GM12878 (cell line): ENCODE measurements at regions not wholly inside any gene's neighbourhood (a gene's known extent, or its start where the extent isn't known, plus 50 kb on each side); places are given as distances from the start of the nearest gene placed in this dataset.

ENCODE experiments used
- ATAC-seq: fragments of 200-7000 bp; cut with Tn5 transposase; 3 replicates; pipeline ENCODE4 v1.9.1; 2020; ENCODE audit warnings: mild to moderate bottlenecking, moderate library complexity
- BruUV-seq: library from RNA; stranded (reverse); fragments of 400-500 nt; replicated peaks from 2 replicates; lab custom pipeline; 2021; lab: Mats Ljungman, UMichigan
- CTCF ChIA-PET: fragments of 300-600 bp; sonication (Branson Sonifier 250); formaldehyde crosslinking; extraction: SDS; loops from one replicate; lab custom pipeline; 2021; ENCODE audit warnings: inconsistent platforms; lab: Yijun Ruan, JAX
- POLR2A ChIA-PET: fragments of 350-600 bp; formaldehyde crosslinking; extraction: SDS; loops from one replicate; lab custom pipeline; 2021; ENCODE audit warnings: inconsistent platforms; lab: Charles Lee
- RAD21 ChIA-PET: fragments of 300-600 bp; sonication (Branson Sonifier 250); formaldehyde crosslinking; loops from one replicate; lab custom pipeline; 2023; ENCODE audit warnings: antibody characterized with exemption; ENCODE audit not compliant: unreplicated experiment; lab: Charles Lee
- SMC1A ChIA-PET: fragments of 300-600 bp; sonication (Branson Sonifier 250); formaldehyde crosslinking; loops from one replicate; lab custom pipeline; 2023; ENCODE audit not compliant: unreplicated experiment, uncharacterized antibody; lab: Charles Lee
- DNase-seq: peaks from one replicate; pipeline ENCODE4 v3.0.0-alpha.2; 2011; ENCODE audit warnings: low read depth, low spot score
- FAIRE-seq: peaks from 3 replicates; lab custom pipeline; 2011; peaks lifted over from hg19 to GRCh38; lab: Jason Lieb, UNC
- H2AFZ ChIP-seq: 2 replicates; pipeline ENCODE4 v1.6.0; 2011; ENCODE audit warnings: low read depth, low read length, control low read depth; ENCODE audit not compliant: control insufficient read depth
- H3K27ac ChIP-seq: 2 replicates; pipeline ENCODE4 v1.5.1; 2011; ENCODE audit warnings: control low read depth; ENCODE audit not compliant: control insufficient read depth, insufficient read depth
- H3K27me3 ChIP-seq, 2 experiments: replicated peaks in 1 of 2; 2 replicates each; pipeline versions ENCODE4 v1.6.0 to v1.6.1; 2011; ENCODE audit warnings: low read length in 1 of 2; ENCODE audit not compliant: control insufficient read depth in 2 of 2, insufficient read depth in 2 of 2
- H3K36me3 ChIP-seq, 2 experiments: 2 replicates each; pipeline ENCODE4 v1.5.1; 2011; ENCODE audit warnings: low read length in 1 of 2; ENCODE audit not compliant: control insufficient read depth in 2 of 2, insufficient read depth in 2 of 2
- H3K4me1 ChIP-seq: 2 replicates; pipeline ENCODE4 v1.6.1; 2011; ENCODE audit warnings: mild to moderate bottlenecking, low read length, moderate library complexity, mixed read lengths; ENCODE audit not compliant: control insufficient read depth, insufficient read depth
- H3K4me2 ChIP-seq: 2 replicates; pipeline ENCODE4 v1.6.0; 2011; ENCODE audit warnings: control low read depth; ENCODE audit not compliant: control insufficient read depth, insufficient read depth
- H3K4me3 ChIP-seq: fragments of 200-600 bp; sonication (generic); 2 replicates; pipeline ENCODE4 v1.5.1; 2016
- H3K79me2 ChIP-seq: 2 replicates; pipeline ENCODE4 v1.6.0; 2011; ENCODE audit warnings: low read length; ENCODE audit not compliant: control insufficient read depth, insufficient read depth
- H3K9ac ChIP-seq: 2 replicates; pipeline ENCODE4 v1.8.0; 2011; ENCODE audit warnings: low read length, control low read depth, mixed read lengths; ENCODE audit not compliant: control insufficient read depth, insufficient read depth
- H3K9me3 ChIP-seq: replicated peaks from 3 replicates; pipeline ENCODE4 v1.5.1; 2011; ENCODE audit warnings: mild to moderate bottlenecking, low read length; ENCODE audit not compliant: control insufficient read depth, insufficient read depth
- H4K20me1 ChIP-seq: 2 replicates; pipeline ENCODE4 v1.6.0; 2011; ENCODE audit not compliant: control insufficient read depth, insufficient read depth
- ATF7 ChIP-seq: fragments of 450-650 bp; IDR thresholded peaks from 2 replicates; pipeline ENCODE4 v1.6.1; 2016; ENCODE audit warnings: low read depth, mild to moderate bottlenecking
- DPF2 ChIP-seq: fragments of 450-650 bp; IDR thresholded peaks from 2 replicates; pipeline ENCODE4 v1.6.1; 2017; ENCODE audit warnings: mild to moderate bottlenecking
- FOS ChIP-seq: IDR thresholded peaks from 3 replicates; pipeline ENCODE4 v1.6.1; 2011; ENCODE audit warnings: borderline replicate concordance; ENCODE audit not compliant: insufficient read length; ENCODE audit errors: extremely low read depth
- HDGF ChIP-seq: fragments of 450-650 bp; IDR thresholded peaks from 2 replicates; pipeline ENCODE4 v1.6.1; 2016; ENCODE audit warnings: antibody characterized with exemption
- JUNB ChIP-seq: IDR thresholded peaks from 2 replicates; pipeline ENCODE4 v1.6.1; 2016; ENCODE audit warnings: antibody characterized with exemption, mild to moderate bottlenecking
- KLF5 ChIP-seq: fragments of 450-650 bp; IDR thresholded peaks from 2 replicates; pipeline ENCODE4 v1.6.1; 2014; ENCODE audit warnings: mild to moderate bottlenecking; ENCODE audit not compliant: partially characterized antibody
- LARP7 ChIP-seq: fragments of 450-650 bp; IDR thresholded peaks from 2 replicates; pipeline ENCODE4 v1.6.1; 2017; ENCODE audit warnings: mild to moderate bottlenecking
- PAX8 ChIP-seq: fragments of 450-650 bp; IDR thresholded peaks from 2 replicates; pipeline ENCODE4 v1.6.1; 2017; ENCODE audit warnings: mild to moderate bottlenecking, moderate library complexity
- POU2F2 ChIP-seq: IDR thresholded peaks from 3 replicates; pipeline ENCODE4 v1.6.1; 2011; ENCODE audit warnings: low read depth, mild to moderate bottlenecking, low read length, borderline replicate concordance
- RELA ChIP-seq: fragments of 450-650 bp; IDR thresholded peaks from 2 replicates; pipeline ENCODE4 v1.8.0; 2014; ENCODE audit warnings: borderline replicate concordance; ENCODE audit not compliant: partially characterized antibody
- STAT3 ChIP-seq: IDR thresholded peaks from 2 replicates; pipeline ENCODE4 v1.6.1; 2011; ENCODE audit warnings: low read depth, low read length, improper control_type of control experiment
- TBL1XR1 ChIP-seq: IDR thresholded peaks from 2 replicates; pipeline ENCODE4 v1.6.1; 2012; ENCODE audit warnings: low read depth, low read length, improper control_type of control experiment
- ZZZ3 ChIP-seq: IDR thresholded peaks from 2 replicates; pipeline ENCODE4 v1.6.1; 2011; ENCODE audit warnings: low read depth; ENCODE audit not compliant: control insufficient read depth, insufficient read length
- WGBS: methylation state at CpG from one replicate; pipeline ENCODE4 v1.1.6; 2016; ENCODE audit warnings: low lambda C conversion rate; ENCODE audit not compliant: insufficient replicate concordance, insufficient coverage; ENCODE audit errors: missing lambda C conversion rate; 5-methylcytosine and 5-hydroxymethylcytosine counted together
- in situ Hi-C: fragments of 300-500 bp; cut with MboI; formaldehyde crosslinking; loops from 9 replicates; pipeline ENCODE4 v1.14.3; 2018; ENCODE audit warnings: mixed read lengths
- intact Hi-C: fragments of 100-400 bp; cut with micrococcal nuclease; formaldehyde crosslinking; loops from one replicate; pipeline ENCODE4 v1.14.2; 2022; ENCODE audit not compliant: unreplicated experiment
- TF ChIP-seq, protein P1 (sequence below): fragments of 450-650 bp; IDR thresholded peaks from 2 replicates; pipeline ENCODE4 v1.6.1; 2017; ENCODE audit warnings: low read depth, mild to moderate bottlenecking, moderate library complexity
- TF ChIP-seq, protein P2 (sequence below): fragments of 450-650 bp; formaldehyde crosslinking; IDR thresholded peaks from 2 replicates; pipeline ENCODE4 v1.5.0; 2022; ENCODE audit warnings: mild to moderate bottlenecking, missing genetic modification characterization
- TF ChIP-seq, protein P3 (sequence below): fragments of 450-650 bp; IDR thresholded peaks from 2 replicates; pipeline ENCODE4 v1.6.1; 2017; ENCODE audit warnings: mild to moderate bottlenecking, low read depth, inconsistent platforms; ENCODE audit not compliant: poor library complexity, severe bottlenecking
- TF ChIP-seq, protein P4 (sequence below): IDR thresholded peaks from 2 replicates; pipeline ENCODE4 v1.6.1; 2011; ENCODE audit warnings: borderline replicate concordance, low read depth, mild to moderate bottlenecking, moderate library complexity, low read length; ENCODE audit not compliant: insufficient read depth, poor library complexity, severe bottlenecking

DNA sequence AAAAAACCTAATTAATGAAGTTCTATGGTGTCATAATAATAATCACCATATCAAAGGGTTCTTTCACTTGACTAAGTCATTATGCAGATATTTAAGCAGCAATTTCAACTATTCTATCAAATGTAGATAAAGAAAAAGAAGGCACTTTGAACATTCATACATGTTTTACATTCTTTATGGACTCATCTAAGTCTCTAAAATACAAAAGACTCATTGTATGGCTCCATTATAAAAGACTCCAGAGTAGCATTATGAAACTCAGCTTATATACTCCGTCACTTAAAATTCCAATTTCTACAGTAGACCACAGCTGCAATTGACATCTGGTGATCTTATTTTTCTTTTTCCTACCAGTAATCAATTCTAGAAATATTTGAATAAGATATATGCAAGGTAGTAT lies 173.5 kb upstream of the KIF2B start (continued):
- TF ChIP-seq, protein P1, sequence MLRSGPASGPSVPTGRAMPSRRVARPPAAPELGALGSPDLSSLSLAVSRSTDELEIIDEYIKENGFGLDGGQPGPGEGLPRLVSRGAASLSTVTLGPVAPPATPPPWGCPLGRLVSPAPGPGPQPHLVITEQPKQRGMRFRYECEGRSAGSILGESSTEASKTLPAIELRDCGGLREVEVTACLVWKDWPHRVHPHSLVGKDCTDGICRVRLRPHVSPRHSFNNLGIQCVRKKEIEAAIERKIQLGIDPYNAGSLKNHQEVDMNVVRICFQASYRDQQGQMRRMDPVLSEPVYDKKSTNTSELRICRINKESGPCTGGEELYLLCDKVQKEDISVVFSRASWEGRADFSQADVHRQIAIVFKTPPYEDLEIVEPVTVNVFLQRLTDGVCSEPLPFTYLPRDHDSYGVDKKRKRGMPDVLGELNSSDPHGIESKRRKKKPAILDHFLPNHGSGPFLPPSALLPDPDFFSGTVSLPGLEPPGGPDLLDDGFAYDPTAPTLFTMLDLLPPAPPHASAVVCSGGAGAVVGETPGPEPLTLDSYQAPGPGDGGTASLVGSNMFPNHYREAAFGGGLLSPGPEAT, result no peak
- no peak for TF ChIP-seq JUNB
- TF ChIP-seq PAX8, result no peak
- TF ChIP-seq, protein P2, sequence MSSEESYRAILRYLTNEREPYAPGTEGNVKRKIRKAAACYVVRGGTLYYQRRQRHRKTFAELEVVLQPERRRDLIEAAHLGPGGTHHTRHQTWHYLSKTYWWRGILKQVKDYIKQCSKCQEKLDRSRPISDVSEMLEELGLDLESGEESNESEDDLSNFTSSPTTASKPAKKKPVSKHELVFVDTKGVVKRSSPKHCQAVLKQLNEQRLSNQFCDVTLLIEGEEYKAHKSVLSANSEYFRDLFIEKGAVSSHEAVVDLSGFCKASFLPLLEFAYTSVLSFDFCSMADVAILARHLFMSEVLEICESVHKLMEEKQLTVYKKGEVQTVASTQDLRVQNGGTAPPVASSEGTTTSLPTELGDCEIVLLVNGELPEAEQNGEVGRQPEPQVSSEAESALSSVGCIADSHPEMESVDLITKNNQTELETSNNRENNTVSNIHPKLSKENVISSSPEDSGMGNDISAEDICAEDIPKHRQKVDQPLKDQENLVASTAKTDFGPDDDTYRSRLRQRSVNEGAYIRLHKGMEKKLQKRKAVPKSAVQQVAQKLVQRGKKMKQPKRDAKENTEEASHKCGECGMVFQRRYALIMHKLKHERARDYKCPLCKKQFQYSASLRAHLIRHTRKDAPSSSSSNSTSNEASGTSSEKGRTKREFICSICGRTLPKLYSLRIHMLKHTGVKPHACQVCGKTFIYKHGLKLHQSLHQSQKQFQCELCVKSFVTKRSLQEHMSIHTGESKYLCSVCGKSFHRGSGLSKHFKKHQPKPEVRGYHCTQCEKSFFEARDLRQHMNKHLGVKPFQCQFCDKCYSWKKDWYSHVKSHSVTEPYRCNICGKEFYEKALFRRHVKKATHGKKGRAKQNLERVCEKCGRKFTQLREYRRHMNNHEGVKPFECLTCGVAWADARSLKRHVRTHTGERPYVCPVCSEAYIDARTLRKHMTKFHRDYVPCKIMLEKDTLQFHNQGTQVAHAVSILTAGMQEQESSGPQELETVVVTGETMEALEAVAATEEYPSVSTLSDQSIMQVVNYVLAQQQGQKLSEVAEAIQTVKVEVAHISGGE (CRISPR knock-in tag), result no peak
- no peak for TF ChIP-seq POU2F2
- TF ChIP-seq ATF7, result no peak

DNA sequence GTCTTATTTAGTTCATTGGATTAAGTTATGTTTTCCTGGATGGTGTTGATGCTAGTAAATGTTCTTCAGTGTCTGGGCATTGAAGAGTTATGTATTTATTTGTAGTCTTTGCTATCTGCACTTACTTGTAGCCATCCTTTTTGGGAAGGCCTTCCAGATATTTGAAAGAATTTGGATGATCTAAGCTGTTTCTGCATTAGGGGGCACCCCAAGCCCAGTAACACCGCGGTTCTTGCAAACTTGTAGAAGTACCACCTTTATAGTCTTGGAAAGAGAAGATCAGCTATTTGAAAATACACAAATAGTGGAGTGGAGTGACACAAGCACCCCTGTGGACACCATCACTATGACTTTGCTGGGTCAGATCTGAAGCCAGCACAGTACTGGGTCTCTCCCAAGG lies 175.9 kb upstream of the KIF2B start:
- H3K27me3 ChIP-seq, result no peaks in the 10 kb centered on the region
- no peak for ATAC-seq
- H3K36me3 ChIP-seq, result no peaks in the 10 kb centered on the region
- no peaks in the 10 kb centered on the region for H4K20me1 ChIP-seq
- FAIRE-seq, result no peak
- intact Hi-C loops, result no loop called here
- DNase-seq, result no peak
- H3K9me3 ChIP-seq, result no peaks in the 10 kb centered on the region
- no peak overlapping the region for H2AFZ ChIP-seq
- in situ Hi-C loops, result no loop called here
- ChIA-PET CTCF (no interaction called here), SMC1A (no interaction called here), POLR2A (no interaction called here), RAD21 (no interaction called here)
- no peak overlapping the region for H3K9ac ChIP-seq
- WGBS, result 71% methylated on average over 2 of the region's 2 CpGs
- no peaks in the 10 kb centered on the region for H3K4me1 ChIP-seq
- BruUV-seq, result no TSS peak
- no peak overlapping the region for H3K4me2 ChIP-seq
- no peaks in the 10 kb centered on the region for H3K79me2 ChIP-seq
- no peak overlapping the region for H3K4me3 ChIP-seq
- H3K27ac ChIP-seq, result no peak overlapping the region
- no peak for TF ChIP-seq LARP7
- TF ChIP-seq, protein P3, sequence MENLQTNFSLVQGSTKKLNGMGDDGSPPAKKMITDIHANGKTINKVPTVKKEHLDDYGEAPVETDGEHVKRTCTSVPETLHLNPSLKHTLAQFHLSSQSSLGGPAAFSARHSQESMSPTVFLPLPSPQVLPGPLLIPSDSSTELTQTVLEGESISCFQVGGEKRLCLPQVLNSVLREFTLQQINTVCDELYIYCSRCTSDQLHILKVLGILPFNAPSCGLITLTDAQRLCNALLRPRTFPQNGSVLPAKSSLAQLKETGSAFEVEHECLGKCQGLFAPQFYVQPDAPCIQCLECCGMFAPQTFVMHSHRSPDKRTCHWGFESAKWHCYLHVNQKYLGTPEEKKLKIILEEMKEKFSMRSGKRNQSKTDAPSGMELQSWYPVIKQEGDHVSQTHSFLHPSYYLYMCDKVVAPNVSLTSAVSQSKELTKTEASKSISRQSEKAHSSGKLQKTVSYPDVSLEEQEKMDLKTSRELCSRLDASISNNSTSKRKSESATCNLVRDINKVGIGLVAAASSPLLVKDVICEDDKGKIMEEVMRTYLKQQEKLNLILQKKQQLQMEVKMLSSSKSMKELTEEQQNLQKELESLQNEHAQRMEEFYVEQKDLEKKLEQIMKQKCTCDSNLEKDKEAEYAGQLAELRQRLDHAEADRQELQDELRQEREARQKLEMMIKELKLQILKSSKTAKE, result no peak
- TF ChIP-seq, protein P4, sequence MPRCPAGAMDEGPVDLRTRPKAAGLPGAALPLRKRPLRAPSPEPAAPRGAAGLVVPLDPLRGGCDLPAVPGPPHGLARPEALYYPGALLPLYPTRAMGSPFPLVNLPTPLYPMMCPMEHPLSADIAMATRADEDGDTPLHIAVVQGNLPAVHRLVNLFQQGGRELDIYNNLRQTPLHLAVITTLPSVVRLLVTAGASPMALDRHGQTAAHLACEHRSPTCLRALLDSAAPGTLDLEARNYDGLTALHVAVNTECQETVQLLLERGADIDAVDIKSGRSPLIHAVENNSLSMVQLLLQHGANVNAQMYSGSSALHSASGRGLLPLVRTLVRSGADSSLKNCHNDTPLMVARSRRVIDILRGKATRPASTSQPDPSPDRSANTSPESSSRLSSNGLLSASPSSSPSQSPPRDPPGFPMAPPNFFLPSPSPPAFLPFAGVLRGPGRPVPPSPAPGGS, result no peak
- no peak for TF ChIP-seq KLF5
- no peak for TF ChIP-seq STAT3
- TF ChIP-seq DPF2, result no peak
- no peak for TF ChIP-seq FOS
- no peak for TF ChIP-seq ZZZ3
- no peak for TF ChIP-seq TBL1XR1
- TF ChIP-seq HDGF, result no peak
- no peak for TF ChIP-seq RELA
